ENCODE measurements at regions not wholly inside any gene's neighbourhood (a gene's known extent, or its start where the extent isn't known, plus 50 kb on each side); places are given as distances from the start of the nearest gene placed in this dataset.

GRCh38 chr1:218836264-218836663 is 337.4 kb upstream of the LYPLAL1 start:
- no peak for DNase-seq

GRCh38 chr1:218837051-218837450 is 336.6 kb upstream of the LYPLAL1 start:
- no peak for DNase-seq

GRCh38 chr1:218845589-218845988 is 328.1 kb upstream of the LYPLAL1 start:
- no peak for DNase-seq

GRCh38 chr1:218846181-218846580 is 327.5 kb upstream of the LYPLAL1 start:
- DNase-seq, result no peak

- DNase-seq, result no peak
Observed at GRCh38 chr1:218847089-218847768, 326.4 kb upstream of the LYPLAL1 start.

- DNase-seq, result no peak
Observed at GRCh38 chr1:218848009-218848408, 325.7 kb upstream of the LYPLAL1 start.

GRCh38 chr1:218850367-218850766 is 323.3 kb upstream of the LYPLAL1 start:
- no peak for DNase-seq

GRCh38 chr1:218851586-218851985 is 322.1 kb upstream of the LYPLAL1 start:
- DNase-seq, result no peak

- DNase-seq, result no peak
Observed at GRCh38 chr1:218852527-218852926, 321.2 kb upstream of the LYPLAL1 start.

GRCh38 chr1:218863987-218864386 is 309.7 kb upstream of the LYPLAL1 start:
- DNase-seq, result no peak

GRCh38 chr1:218865591-218865990 is 308.1 kb upstream of the LYPLAL1 start:
- no peak for DNase-seq

GRCh38 chr1:218866507-218866906 is 307.2 kb upstream of the LYPLAL1 start:
- no peak for DNase-seq

- DNase-seq, result no peak
Observed at GRCh38 chr1:218867066-218867465, 306.6 kb upstream of the LYPLAL1 start.

GRCh38 chr1:218867941-218868626 is 305.6 kb upstream of the LYPLAL1 start:
- DNase-seq, result no peak

GRCh38 chr1:218869276-218869675 is 304.4 kb upstream of the LYPLAL1 start:
- no peak for DNase-seq

GRCh38 chr1:218872026-218872425 is 301.7 kb upstream of the LYPLAL1 start:
- no peak for DNase-seq

- no peak for DNase-seq
Observed at GRCh38 chr1:218872928-218873327, 300.8 kb upstream of the LYPLAL1 start.

- no peak for DNase-seq
Observed at GRCh38 chr1:218874313-218874712, 299.4 kb upstream of the LYPLAL1 start.

- DNase-seq, result no peak
Observed at GRCh38 chr1:218874801-218875400, 298.8 kb upstream of the LYPLAL1 start.

GRCh38 chr1:218878369-218878768 is 295.3 kb upstream of the LYPLAL1 start:
- DNase-seq, result no peak

GRCh38 chr1:218880484-218881060 is 293.1 kb upstream of the LYPLAL1 start:
- DNase-seq, result no peak

GRCh38 chr1:218882454-218882853 is 291.2 kb upstream of the LYPLAL1 start:
- no peak for DNase-seq

- DNase-seq, result no peak
Observed at GRCh38 chr1:218886101-218886871, 287.4 kb upstream of the LYPLAL1 start.
